ENCODE measurements at regions not wholly inside any gene's neighbourhood (a gene's known extent, or its start where the extent isn't known, plus 50 kb on each side); places are given as distances from the start of the nearest gene placed in this dataset.

- DNase-seq (ENCODE audit: low read depth, low spot score): no peak
Observed at GRCh38 chr6:90939906-90940305, 353.0 kb upstream of the MAP3K7 start.

- DNase-seq (ENCODE audit: low read depth, low spot score): no peak
Observed at GRCh38 chr6:90938122-90938521, 351.2 kb upstream of the MAP3K7 start.

GRCh38 chr6:90936286-90936685, 349.4 kb upstream of the MAP3K7 start:
- DNase-seq (ENCODE audit: low read depth, low spot score): no peak

GRCh38 chr6:90934966-90935365, 348.1 kb upstream of the MAP3K7 start:
- DNase-seq (ENCODE audit: low read depth, low spot score): no peak

- DNase-seq (ENCODE audit: low read depth, low spot score): no peak
Observed at GRCh38 chr6:90934081-90934480, 347.2 kb upstream of the MAP3K7 start.

- DNase-seq (ENCODE audit: low read depth, low spot score): no peak
Observed at GRCh38 chr6:90932351-90932750, 345.5 kb upstream of the MAP3K7 start.

- DNase-seq (ENCODE audit: low read depth, low spot score): no peak
Observed at GRCh38 chr6:90928051-90928450, 341.2 kb upstream of the MAP3K7 start.

GRCh38 chr6:90925726-90926125, 338.9 kb upstream of the MAP3K7 start:
- DNase-seq (ENCODE audit: low read depth, low spot score): no peak

- no peak for DNase-seq (ENCODE audit: low read depth, low spot score)
Observed at GRCh38 chr6:90922325-90922724, 335.5 kb upstream of the MAP3K7 start.

- no peak for DNase-seq (ENCODE audit: low read depth, low spot score)
Observed at GRCh38 chr6:90918361-90918760, 331.5 kb upstream of the MAP3K7 start.

- DNase-seq (ENCODE audit: low read depth, low spot score): no peak
Observed at GRCh38 chr6:90917376-90917775, 330.5 kb upstream of the MAP3K7 start.

- DNase-seq (ENCODE audit: low read depth, low spot score): no peak
Observed at GRCh38 chr6:90916968-90917367, 330.1 kb upstream of the MAP3K7 start.

GRCh38 chr6:90915224-90915915, 328.5 kb upstream of the MAP3K7 start:
- no peak for DNase-seq (ENCODE audit: low read depth, low spot score)

GRCh38 chr6:90914312-90914711, 327.4 kb upstream of the MAP3K7 start:
- no peak for DNase-seq (ENCODE audit: low read depth, low spot score)

GRCh38 chr6:90913266-90913960, 326.5 kb upstream of the MAP3K7 start:
- no peak for DNase-seq (ENCODE audit: low read depth, low spot score)

- DNase-seq (ENCODE audit: low read depth, low spot score): no peak
Observed at GRCh38 chr6:90911642-90912041, 324.8 kb upstream of the MAP3K7 start.

- no peak for DNase-seq (ENCODE audit: low read depth, low spot score)
Observed at GRCh38 chr6:90910893-90911292, 324.0 kb upstream of the MAP3K7 start.

- DNase-seq (ENCODE audit: low read depth, low spot score): no peak
Observed at GRCh38 chr6:90907931-90908655, 321.2 kb upstream of the MAP3K7 start.

- DNase-seq (ENCODE audit: low read depth, low spot score): no peak
Observed at GRCh38 chr6:90905351-90905750, 318.5 kb upstream of the MAP3K7 start.

GRCh38 chr6:90900034-90900433, 313.2 kb upstream of the MAP3K7 start:
- no peak for DNase-seq (ENCODE audit: low read depth, low spot score)

- no peak for DNase-seq (ENCODE audit: low read depth, low spot score)
Observed at GRCh38 chr6:90898763-90899162, 311.9 kb upstream of the MAP3K7 start.

- DNase-seq (ENCODE audit: low read depth, low spot score): no peak
Observed at GRCh38 chr6:90896075-90896547, 309.2 kb upstream of the MAP3K7 start.
